ENCODE measurements at regions not wholly inside any gene's neighbourhood (a gene's known extent, or its start where the extent isn't known, plus 50 kb on each side); places are given as distances from the start of the nearest gene placed in this dataset.

DNA sequence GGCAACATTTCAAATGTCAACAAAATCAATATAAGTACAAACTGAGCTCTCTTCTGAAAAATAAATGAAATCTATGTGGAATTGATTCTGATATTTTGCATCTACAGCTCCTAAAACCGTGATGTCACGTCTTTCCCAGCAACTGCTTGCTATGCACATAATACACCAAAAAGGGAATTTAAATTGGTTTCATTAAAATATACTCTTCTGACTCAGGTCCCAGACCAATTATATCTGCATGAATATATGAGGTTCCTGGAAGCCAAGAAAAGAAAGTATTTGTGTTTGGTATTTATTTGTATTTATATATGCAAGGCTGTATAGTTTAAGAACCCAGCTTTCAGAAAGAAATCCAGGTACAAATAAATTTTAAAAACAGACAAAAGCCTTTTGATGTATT lies 1282.5 kb downstream of the SUCLG1 start:
- H3K4me3 ChIP-seq = no peak overlapping the region
- WGBS = 91% methylated on average over 2 of the region's 2 CpGs
- H3K4me1 ChIP-seq = no peaks in the 10 kb centered on the region
- no peaks in the 10 kb centered on the region for H3K9me3 ChIP-seq
- no peaks in the 10 kb centered on the region for H3K36me3 ChIP-seq
- no peak for DNase-seq (ENCODE audit: low spot score in 2 of 2)
- TF ChIP-seq CTCF (IDR thresholded peaks at IDR 0.05) (no peak), EP300 (IDR thresholded peaks at IDR 0.05) (no peak), POLR2AphosphoS5 (IDR thresholded peaks at IDR 0.05) (no peak), POLR2A (IDR thresholded peaks at IDR 0.05) (no peak)
- no peaks in the 10 kb centered on the region for H3K27me3 ChIP-seq
- no peak overlapping the region for H3K27ac ChIP-seq

GRCh38 chr2:83172841-83173240 lies 1286.2 kb downstream of the SUCLG1 start:
- no peaks in the 10 kb centered on the region for H3K9me3 ChIP-seq
- no peak for DNase-seq (ENCODE audit: low spot score in 2 of 2)
- H3K36me3 ChIP-seq = no peaks in the 10 kb centered on the region
- no peaks in the 10 kb centered on the region for H3K4me1 ChIP-seq
- no peak overlapping the region for H3K4me3 ChIP-seq
- no peak overlapping the region for H3K27ac ChIP-seq
- no peaks in the 10 kb centered on the region for H3K27me3 ChIP-seq
- no peak for TF ChIP-seq CTCF (IDR thresholded peaks at IDR 0.05)
- TF ChIP-seq POLR2AphosphoS5 (IDR thresholded peaks at IDR 0.05) = no peak
- TF ChIP-seq POLR2A (IDR thresholded peaks at IDR 0.05) = no peak
- no peak for TF ChIP-seq EP300 (IDR thresholded peaks at IDR 0.05)
- 42% methylated on average over 2 of the region's 2 CpGs for WGBS

DNA sequence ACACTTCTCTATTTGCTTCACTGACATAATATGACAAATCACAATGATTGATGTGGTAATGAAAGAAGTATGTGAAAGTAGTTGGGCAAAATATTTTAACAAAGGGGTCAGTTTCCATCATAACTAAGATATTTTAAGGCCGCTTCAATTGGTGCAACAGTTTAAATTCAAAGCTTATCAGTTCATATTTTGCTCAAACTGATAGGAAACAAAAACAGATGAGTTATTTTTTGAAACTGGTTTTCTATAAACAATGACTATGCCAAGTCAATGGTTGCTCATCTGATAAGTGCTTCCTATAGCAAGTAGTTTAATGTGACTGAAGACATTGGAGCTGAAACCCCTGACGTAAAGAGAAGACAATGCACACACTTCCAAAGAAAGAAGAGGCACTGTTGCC lies 1290.7 kb downstream of the SUCLG1 start:
- DNase-seq (ENCODE audit: low spot score in 2 of 2) = no peak
- no peak for TF ChIP-seq CTCF (IDR thresholded peaks at IDR 0.05)
- no peak for TF ChIP-seq EP300 (IDR thresholded peaks at IDR 0.05)
- no peak for TF ChIP-seq POLR2A (IDR thresholded peaks at IDR 0.05)
- no peak for TF ChIP-seq POLR2AphosphoS5 (IDR thresholded peaks at IDR 0.05)
- no peak overlapping the region for H3K4me3 ChIP-seq
- no peaks in the 10 kb centered on the region for H3K9me3 ChIP-seq
- no peaks in the 10 kb centered on the region for H3K36me3 ChIP-seq
- no peaks in the 10 kb centered on the region for H3K4me1 ChIP-seq
- H3K27me3 ChIP-seq = no peaks in the 10 kb centered on the region
- 72% methylated on average over 2 of the region's 2 CpGs for WGBS
- H3K27ac ChIP-seq = no peak overlapping the region

DNA sequence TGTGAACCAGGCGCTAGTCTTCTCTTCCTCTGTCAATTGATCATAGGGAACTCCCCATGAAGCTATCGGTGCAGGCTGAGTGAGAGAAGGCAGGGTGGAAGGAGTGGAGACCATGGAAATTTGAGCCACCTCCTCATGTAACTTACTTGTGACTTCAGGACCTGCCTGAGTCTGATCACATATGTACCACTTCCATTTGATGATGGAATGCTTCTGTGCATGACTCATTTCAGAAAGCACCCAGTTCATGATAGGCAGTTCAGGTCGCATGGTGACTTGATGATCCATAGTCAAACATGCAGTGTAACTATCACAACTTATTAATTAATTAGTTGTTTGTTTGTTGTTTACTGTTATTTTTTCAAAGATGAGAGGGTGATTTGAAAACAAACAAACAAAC lies 1296.7 kb downstream of the SUCLG1 start:
- 85% methylated on average over 3 of the region's 3 CpGs for WGBS
- no peaks in the 10 kb centered on the region for H3K4me1 ChIP-seq
- no peaks in the 10 kb centered on the region for H3K9me3 ChIP-seq
- TF ChIP-seq EP300 (IDR thresholded peaks at IDR 0.05) = no peak
- no peak for TF ChIP-seq POLR2AphosphoS5 (IDR thresholded peaks at IDR 0.05)
- TF ChIP-seq CTCF (IDR thresholded peaks at IDR 0.05) = no peak
- no peak for DNase-seq (ENCODE audit: low spot score in 2 of 2)
- no peaks in the 10 kb centered on the region for H3K36me3 ChIP-seq
- no peaks in the 10 kb centered on the region for H3K27me3 ChIP-seq
- H3K4me3 ChIP-seq = no peak overlapping the region
- no peak overlapping the region for H3K27ac ChIP-seq

DNA sequence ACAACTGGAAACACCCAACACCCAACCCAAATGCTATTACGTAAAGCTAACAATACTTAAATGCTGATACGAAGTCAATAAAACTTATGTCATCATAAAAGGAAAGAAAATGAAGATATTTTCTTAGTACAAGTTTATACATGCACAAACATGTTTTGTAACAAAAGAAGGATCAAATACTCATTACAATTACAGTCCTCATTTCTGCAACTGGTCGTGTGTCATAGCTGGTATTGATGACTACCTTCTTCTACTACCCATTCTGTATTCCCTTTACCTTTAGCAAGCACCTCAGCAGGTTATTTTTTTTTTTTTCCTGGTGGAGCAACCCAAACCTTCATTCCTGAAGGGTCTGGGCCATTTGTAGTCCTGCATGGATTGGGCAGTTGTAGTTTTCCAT lies 1298.5 kb downstream of the SUCLG1 start:
- Histone ChIP-seq H3K4me1 (no peaks in the 10 kb centered on the region), H3K27me3 (no peaks in the 10 kb centered on the region), H3K27ac (no peak overlapping the region), H3K36me3 (no peaks in the 10 kb centered on the region), H3K4me3 (no peak overlapping the region), H3K9me3 (no peaks in the 10 kb centered on the region)
- TF ChIP-seq POLR2A (IDR thresholded peaks at IDR 0.05) = no peak
- no peak for TF ChIP-seq CTCF (IDR thresholded peaks at IDR 0.05)
- TF ChIP-seq POLR2AphosphoS5 (IDR thresholded peaks at IDR 0.05) = no peak
- no peak for TF ChIP-seq EP300 (IDR thresholded peaks at IDR 0.05)
- DNase-seq (ENCODE audit: low spot score in 2 of 2) = no peak
- 63% methylated on average over 3 of the region's 3 CpGs for WGBS
